ENCODE measurements at regions not wholly inside any gene's neighbourhood (a gene's known extent, or its start where the extent isn't known, plus 50 kb on each side); places are given as distances from the start of the nearest gene placed in this dataset.

GRCh38 chr22:49216579-49216978, 611.1 kb downstream of the BRD1 start:
- TF ChIP-seq SALL2 (tag by site-specific recombination; IDR thresholded peaks at IDR 0.05; ENCODE audit: borderline replicate concordance) (no peak), ZNF558 (tag by site-specific recombination; IDR thresholded peaks at IDR 0.05) (no peak), IKZF3 (tag by site-specific recombination; IDR thresholded peaks at IDR 0.05) (no peak), YY1 (tag by site-specific recombination; IDR thresholded peaks at IDR 0.05) (no peak), ZNF138 (tag by site-specific recombination; IDR thresholded peaks at IDR 0.05; ENCODE audit: borderline replicate concordance) (no peak)
- TF ChIP-seq, protein P1, sequence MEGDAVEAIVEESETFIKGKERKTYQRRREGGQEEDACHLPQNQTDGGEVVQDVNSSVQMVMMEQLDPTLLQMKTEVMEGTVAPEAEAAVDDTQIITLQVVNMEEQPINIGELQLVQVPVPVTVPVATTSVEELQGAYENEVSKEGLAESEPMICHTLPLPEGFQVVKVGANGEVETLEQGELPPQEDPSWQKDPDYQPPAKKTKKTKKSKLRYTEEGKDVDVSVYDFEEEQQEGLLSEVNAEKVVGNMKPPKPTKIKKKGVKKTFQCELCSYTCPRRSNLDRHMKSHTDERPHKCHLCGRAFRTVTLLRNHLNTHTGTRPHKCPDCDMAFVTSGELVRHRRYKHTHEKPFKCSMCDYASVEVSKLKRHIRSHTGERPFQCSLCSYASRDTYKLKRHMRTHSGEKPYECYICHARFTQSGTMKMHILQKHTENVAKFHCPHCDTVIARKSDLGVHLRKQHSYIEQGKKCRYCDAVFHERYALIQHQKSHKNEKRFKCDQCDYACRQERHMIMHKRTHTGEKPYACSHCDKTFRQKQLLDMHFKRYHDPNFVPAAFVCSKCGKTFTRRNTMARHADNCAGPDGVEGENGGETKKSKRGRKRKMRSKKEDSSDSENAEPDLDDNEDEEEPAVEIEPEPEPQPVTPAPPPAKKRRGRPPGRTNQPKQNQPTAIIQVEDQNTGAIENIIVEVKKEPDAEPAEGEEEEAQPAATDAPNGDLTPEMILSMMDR (tag by site-specific recombination; IDR thresholded peaks at IDR 0.05), result no peak
- TF ChIP-seq, protein P2, sequence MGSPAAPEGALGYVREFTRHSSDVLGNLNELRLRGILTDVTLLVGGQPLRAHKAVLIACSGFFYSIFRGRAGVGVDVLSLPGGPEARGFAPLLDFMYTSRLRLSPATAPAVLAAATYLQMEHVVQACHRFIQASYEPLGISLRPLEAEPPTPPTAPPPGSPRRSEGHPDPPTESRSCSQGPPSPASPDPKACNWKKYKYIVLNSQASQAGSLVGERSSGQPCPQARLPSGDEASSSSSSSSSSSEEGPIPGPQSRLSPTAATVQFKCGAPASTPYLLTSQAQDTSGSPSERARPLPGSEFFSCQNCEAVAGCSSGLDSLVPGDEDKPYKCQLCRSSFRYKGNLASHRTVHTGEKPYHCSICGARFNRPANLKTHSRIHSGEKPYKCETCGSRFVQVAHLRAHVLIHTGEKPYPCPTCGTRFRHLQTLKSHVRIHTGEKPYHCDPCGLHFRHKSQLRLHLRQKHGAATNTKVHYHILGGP (tag by site-specific recombination; IDR thresholded peaks at IDR 0.05), result no peak
- TF ChIP-seq, protein P3, sequence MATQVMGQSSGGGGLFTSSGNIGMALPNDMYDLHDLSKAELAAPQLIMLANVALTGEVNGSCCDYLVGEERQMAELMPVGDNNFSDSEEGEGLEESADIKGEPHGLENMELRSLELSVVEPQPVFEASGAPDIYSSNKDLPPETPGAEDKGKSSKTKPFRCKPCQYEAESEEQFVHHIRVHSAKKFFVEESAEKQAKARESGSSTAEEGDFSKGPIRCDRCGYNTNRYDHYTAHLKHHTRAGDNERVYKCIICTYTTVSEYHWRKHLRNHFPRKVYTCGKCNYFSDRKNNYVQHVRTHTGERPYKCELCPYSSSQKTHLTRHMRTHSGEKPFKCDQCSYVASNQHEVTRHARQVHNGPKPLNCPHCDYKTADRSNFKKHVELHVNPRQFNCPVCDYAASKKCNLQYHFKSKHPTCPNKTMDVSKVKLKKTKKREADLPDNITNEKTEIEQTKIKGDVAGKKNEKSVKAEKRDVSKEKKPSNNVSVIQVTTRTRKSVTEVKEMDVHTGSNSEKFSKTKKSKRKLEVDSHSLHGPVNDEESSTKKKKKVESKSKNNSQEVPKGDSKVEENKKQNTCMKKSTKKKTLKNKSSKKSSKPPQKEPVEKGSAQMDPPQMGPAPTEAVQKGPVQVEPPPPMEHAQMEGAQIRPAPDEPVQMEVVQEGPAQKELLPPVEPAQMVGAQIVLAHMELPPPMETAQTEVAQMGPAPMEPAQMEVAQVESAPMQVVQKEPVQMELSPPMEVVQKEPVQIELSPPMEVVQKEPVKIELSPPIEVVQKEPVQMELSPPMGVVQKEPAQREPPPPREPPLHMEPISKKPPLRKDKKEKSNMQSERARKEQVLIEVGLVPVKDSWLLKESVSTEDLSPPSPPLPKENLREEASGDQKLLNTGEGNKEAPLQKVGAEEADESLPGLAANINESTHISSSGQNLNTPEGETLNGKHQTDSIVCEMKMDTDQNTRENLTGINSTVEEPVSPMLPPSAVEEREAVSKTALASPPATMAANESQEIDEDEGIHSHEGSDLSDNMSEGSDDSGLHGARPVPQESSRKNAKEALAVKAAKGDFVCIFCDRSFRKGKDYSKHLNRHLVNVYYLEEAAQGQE (tag by site-specific recombination; IDR thresholded peaks at IDR 0.05), result no peak
